GM23248 (cell line): ENCODE measurements at regions not wholly inside any gene's neighbourhood (a gene's known extent, or its start where the extent isn't known, plus 50 kb on each side); places are given as distances from the start of the nearest gene placed in this dataset.
"Not testable (repeated sequence)": the region's sequence is repeated elsewhere in the genome, so short reads cannot be mapped to it uniquely, and the experiment has no call there.

Source experiments
- DNase-seq: peaks from one replicate; pipeline ENCODE4 v3.0.0-alpha.2; 2015
- H2AFZ ChIP-seq: fragments of 200-600 bp; sonication (generic); 2 replicates; pipeline ENCODE4 v1.6.1; 2016; ENCODE audit warnings: antibody characterized with exemption
- H3F3A ChIP-seq: fragments of 200-600 bp; sonication (generic); 2 replicates; pipeline ENCODE4 v1.6.1; 2016; ENCODE audit warnings: mild to moderate bottlenecking, antibody characterized with exemption, mixed run types; ENCODE audit not compliant: insufficient read depth
- H3K27ac ChIP-seq: fragments of 200-600 bp; sonication (generic); 2 replicates; pipeline ENCODE4 v1.5.1; 2016; ENCODE audit warnings: mild to moderate bottlenecking
- H3K27me3 ChIP-seq: fragments of 200-600 bp; sonication (generic); replicated peaks from 2 replicates; pipeline ENCODE4 v1.6.1; 2016; ENCODE audit warnings: mild to moderate bottlenecking; ENCODE audit not compliant: insufficient read depth
- H3K36me3 ChIP-seq: fragments of 200-600 bp; sonication (generic); 2 replicates; pipeline ENCODE4 v1.6.1; 2016; ENCODE audit warnings: low read depth, mild to moderate bottlenecking
- H3K4me1 ChIP-seq: fragments of 200-600 bp; sonication (generic); 2 replicates; pipeline ENCODE4 v1.6.1; 2016; ENCODE audit warnings: mild to moderate bottlenecking; ENCODE audit not compliant: insufficient read depth
- H3K4me2 ChIP-seq: fragments of 200-600 bp; sonication (generic); one replicate; pipeline ENCODE4 v1.6.1; 2016; ENCODE audit warnings: mild to moderate bottlenecking; ENCODE audit not compliant: unreplicated experiment
- H3K4me3 ChIP-seq: fragments of 200-600 bp; sonication (generic); 2 replicates; pipeline ENCODE4 v1.5.1; 2016; ENCODE audit warnings: mild to moderate bottlenecking
- H3K79me2 ChIP-seq: fragments of 200-600 bp; sonication (generic); 2 replicates; pipeline ENCODE4 v1.6.1; 2016; ENCODE audit warnings: mild to moderate bottlenecking; ENCODE audit not compliant: insufficient read depth
- H3K9ac ChIP-seq: fragments of 200-600 bp; sonication (generic); 2 replicates; pipeline ENCODE4 v1.6.1; 2016; ENCODE audit warnings: mild to moderate bottlenecking
- H3K9me2 ChIP-seq: fragments of 200-600 bp; sonication (generic); 2 replicates; pipeline ENCODE4 v1.6.1; 2016; ENCODE audit warnings: mixed run types, mild to moderate bottlenecking, moderate library complexity; ENCODE audit not compliant: insufficient read depth
- H3K9me3 ChIP-seq: fragments of 200-600 bp; sonication (generic); one replicate; pipeline ENCODE4 v1.6.1; 2017; ENCODE audit warnings: low read depth
- H4K20me1 ChIP-seq: fragments of 200-600 bp; sonication (generic); 2 replicates; pipeline ENCODE4 v1.6.0; 2016; ENCODE audit not compliant: insufficient read depth
- EZH2 ChIP-seq: fragments of 200-600 bp; sonication (generic); IDR thresholded peaks from 2 replicates; pipeline ENCODE4 v1.6.1; 2018; ENCODE audit warnings: antibody characterized with exemption, mild to moderate bottlenecking; ENCODE audit not compliant: insufficient read depth, poor library complexity, severe bottlenecking
- EZH2phosphoT487 ChIP-seq: fragments of 200-600 bp; sonication (generic); IDR thresholded peaks from 2 replicates; pipeline ENCODE4 v1.6.1; 2018; ENCODE audit warnings: antibody characterized with exemption, moderate library complexity, mild to moderate bottlenecking, low read depth; ENCODE audit not compliant: insufficient read depth
- WGBS, 2 experiments: methylation state at CpG; one replicate each; pipeline ENCODE4 v1.1.6; 2015 to 2017; ENCODE audit warnings: low lambda C conversion rate in 2 of 2, low coverage in 1 of 2; ENCODE audit errors: missing lambda C conversion rate in 2 of 2; 5-methylcytosine and 5-hydroxymethylcytosine counted together
- in situ Hi-C: fragments of 300-500 bp; cut with MboI; formaldehyde crosslinking; loops from 2 replicates; pipeline ENCODE4 v1.15.0; 2020

- no peaks in the 10 kb centered on the region for H3K36me3 ChIP-seq
- no peak overlapping the region for H3K4me2 ChIP-seq
- H3K9ac ChIP-seq = 0 out of 2 replicates have a peak overlapping the region, but pooled peaks have one; percentile 65
- no peak for TF ChIP-seq EZH2phosphoT487
- no peak for TF ChIP-seq EZH2
- H2AFZ ChIP-seq = peak overlapping the region; percentile 42
- no peaks in the 10 kb centered on the region for H3K9me2 ChIP-seq
- no peaks in the 10 kb centered on the region for H3K9me3 ChIP-seq
- H3K4me1 ChIP-seq = peaks cover 46% of the 10 kb centered on the region
- WGBS, 2 experiments = 81 to 82% methylated on average over 2 of the region's 2 CpGs
- no peak for DNase-seq
- no peaks in the 10 kb centered on the region for H3K79me2 ChIP-seq
- H4K20me1 ChIP-seq = no peaks in the 10 kb centered on the region
- H3F3A ChIP-seq = peaks cover 49% of the 10 kb centered on the region
- no peak overlapping the region for H3K4me3 ChIP-seq
- in situ Hi-C loops = no loop called here
- no peaks in the 10 kb centered on the region for H3K27me3 ChIP-seq
- H3K27ac ChIP-seq = peak overlapping the region; percentile 92
Observed at GRCh38 chr4:20192736-20193135, 59.0 kb upstream of the SLIT2 start.

GRCh38 chr4:20185103-20185502 is 66.6 kb upstream of the SLIT2 start:
- Histone ChIP-seq H3K27ac (no peak overlapping the region), H3F3A (no peaks in the 10 kb centered on the region), H3K79me2 (no peaks in the 10 kb centered on the region), H3K4me1 (no peaks in the 10 kb centered on the region), H3K9me3 (no peaks in the 10 kb centered on the region), H3K9ac (no peak overlapping the region), H3K36me3 (no peaks in the 10 kb centered on the region), H3K4me2 (no peak overlapping the region), H2AFZ (no peak overlapping the region), H3K9me2 (no peaks in the 10 kb centered on the region), H3K4me3 (no peak overlapping the region), H4K20me1 (no peaks in the 10 kb centered on the region), H3K27me3 (no peaks in the 10 kb centered on the region)
- in situ Hi-C loops = no loop called here
- TF ChIP-seq EZH2phosphoT487 (no peak), EZH2 (no peak)
- DNase-seq = no peak
- WGBS, 2 experiments = 27 to 30% methylated on average over 2 of the region's 2 CpGs

- H3K4me1 ChIP-seq, H3K27ac ChIP-seq, H3K4me3 ChIP-seq, H3K9ac ChIP-seq, H3K4me2 ChIP-seq, H3F3A ChIP-seq, H3K36me3 ChIP-seq, H3K9me3 ChIP-seq, H3K27me3 ChIP-seq, DNase-seq, H4K20me1 ChIP-seq, H3K9me2 ChIP-seq, H2AFZ ChIP-seq, in situ Hi-C loops, H3K79me2 ChIP-seq: not testable (repeated sequence)
- WGBS, 2 experiments = 63 to 66% methylated on average over 5 of the region's 5 CpGs
Observed at GRCh38 chr4:20183131-20183530, 68.6 kb upstream of the SLIT2 start.

GRCh38 chr4:20181926-20182325 is 69.8 kb upstream of the SLIT2 start:
- Histone ChIP-seq H3K4me3 (no peak overlapping the region), H3K4me1 (no peaks in the 10 kb centered on the region), H3K79me2 (no peaks in the 10 kb centered on the region), H3K9me2 (no peaks in the 10 kb centered on the region), H3F3A (no peaks in the 10 kb centered on the region), H4K20me1 (no peaks in the 10 kb centered on the region), H3K27ac (no peak overlapping the region), H3K4me2 (no peak overlapping the region), H3K36me3 (no peaks in the 10 kb centered on the region), H3K9me3 (no peaks in the 10 kb centered on the region), H3K9ac (no peak overlapping the region), H2AFZ (no peak overlapping the region), H3K27me3 (no peaks in the 10 kb centered on the region)
- 54 to 57% methylated on average over 3 of the region's 3 CpGs for WGBS, 2 experiments
- in situ Hi-C loops = no loop called here
- no peak for DNase-seq
- no peak for TF ChIP-seq EZH2
- no peak for TF ChIP-seq EZH2phosphoT487

DNA sequence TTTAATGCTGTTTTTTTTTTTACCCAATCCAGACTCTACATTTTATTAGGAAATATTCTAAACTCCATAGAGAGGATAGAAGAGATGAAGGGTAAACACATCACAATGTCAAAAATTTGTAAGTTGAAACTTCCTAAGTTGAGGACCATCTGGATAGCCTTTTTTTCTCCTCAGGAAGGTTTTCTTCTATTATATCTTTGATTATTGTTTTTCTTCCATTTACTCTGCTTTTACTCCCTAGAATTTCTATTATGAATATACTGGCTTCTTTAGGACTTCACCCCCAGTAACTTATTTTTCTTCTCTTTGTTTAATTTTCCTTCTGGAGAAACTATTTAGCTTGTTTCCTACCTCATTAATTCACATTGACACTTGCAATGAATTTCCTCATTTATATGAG is 71.2 kb upstream of the SLIT2 start:
- H4K20me1 ChIP-seq = no peaks in the 10 kb centered on the region
- no peaks in the 10 kb centered on the region for H3K9me3 ChIP-seq
- no peak overlapping the region for H3K9ac ChIP-seq
- H3F3A ChIP-seq = no peaks in the 10 kb centered on the region
- H3K27ac ChIP-seq = no peak overlapping the region
- H3K36me3 ChIP-seq = no peaks in the 10 kb centered on the region
- H3K4me1 ChIP-seq = no peaks in the 10 kb centered on the region
- H3K4me2 ChIP-seq = no peak overlapping the region
- no peaks in the 10 kb centered on the region for H3K9me2 ChIP-seq
- no peaks in the 10 kb centered on the region for H3K27me3 ChIP-seq
- H3K79me2 ChIP-seq = no peaks in the 10 kb centered on the region
- no peak overlapping the region for H2AFZ ChIP-seq
- DNase-seq = no peak
- H3K4me3 ChIP-seq = no peak overlapping the region
- no peak for TF ChIP-seq EZH2phosphoT487
- TF ChIP-seq EZH2 = no peak
- in situ Hi-C loops = no loop called here
